ENCODE measurements at regions not wholly inside any gene's neighbourhood (a gene's known extent, or its start where the extent isn't known, plus 50 kb on each side); places are given as distances from the start of the nearest gene placed in this dataset.
A peak's percentile ranks its signal among the peaks of the same experiment; 100 is the strongest.
"Not testable (repeated sequence)": the region's sequence is repeated elsewhere in the genome, so short reads cannot be mapped to it uniquely, and the experiment has no call there.

DNA sequence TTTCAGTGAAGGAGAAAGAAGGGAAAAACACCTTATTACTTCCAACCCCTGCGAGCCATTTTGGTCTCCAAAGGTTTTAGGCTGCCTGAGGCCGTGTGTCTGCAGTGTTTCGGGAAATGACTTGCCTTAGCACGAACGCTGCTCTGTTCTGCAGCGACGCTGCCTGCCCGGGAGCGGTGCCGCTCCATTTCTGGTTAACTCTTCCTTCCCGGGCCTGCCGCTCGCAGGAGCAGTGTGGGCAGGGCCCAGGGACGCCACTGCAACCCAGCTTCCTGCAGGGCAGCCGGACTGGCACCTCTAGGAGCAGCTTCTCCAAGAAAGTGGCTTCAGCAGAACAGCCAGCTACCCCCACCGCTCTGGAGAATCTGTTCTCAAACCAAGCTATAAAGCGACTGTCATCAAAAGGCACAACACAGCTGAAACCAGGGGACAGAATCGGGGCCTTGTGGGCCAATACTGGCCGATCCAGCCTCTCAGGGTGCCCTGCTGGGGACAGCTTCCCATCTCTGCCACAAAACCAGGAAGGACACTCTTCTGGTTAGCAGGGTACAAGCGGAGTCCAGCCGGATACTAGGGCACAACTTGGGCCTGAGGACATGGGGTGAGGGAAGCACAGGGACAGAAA, 72.2 kb downstream of the KCTD15 start:
- Histone ChIP-seq H3K27me3 (ENCODE audit: control insufficient read depth in 2 of 2, insufficient read depth in 2 of 2, low read length in 2 of 2) (peaks cover 0 to 8% of the 10 kb centered on the region in 2 donors), H3K27ac (ENCODE audit: low read depth in 1 of 2, low read length in 2 of 2) (no peak overlapping the region), H3K4me2 (replicated peaks; ENCODE audit: extremely low read depth, low read length, poor library complexity, severe bottlenecking) (no peak overlapping the region), H3K9ac (ENCODE audit: insufficient read depth, low read length, poor library complexity, severe bottlenecking) (no peak overlapping the region), H4K20me1 (ENCODE audit: insufficient read depth, low read length) (no peaks in the 10 kb centered on the region), H3K4me1 (ENCODE audit: control insufficient read depth in 1 of 2, insufficient read depth in 2 of 2, low read length in 2 of 2) (no peaks in the 10 kb centered on the region), H3K36me3 (replicated peaks in 1 of 2; ENCODE audit: control insufficient read depth in 1 of 2, insufficient read depth in 2 of 2, low read length in 2 of 2) (no peaks in the 10 kb centered on the region), H3K79me2 (ENCODE audit: insufficient read depth, low read length) (no peaks in the 10 kb centered on the region), H3K4me3 (replicated peaks in 1 of 3; ENCODE audit: low read depth in 2 of 3, low read length in 3 of 3) (no peak overlapping the region), H3K9me3 (replicated peaks in 1 of 2; ENCODE audit: control insufficient read depth in 1 of 2, insufficient read depth in 1 of 2, low read length in 2 of 2) (no peaks in the 10 kb centered on the region), H2AFZ (ENCODE audit: insufficient read depth, low read depth, low read length, poor library complexity, severe bottlenecking) (peak overlapping the region; percentile 33)
- 27% methylated on average over 20 of the region's 21 CpGs for WGBS (ENCODE audit: insufficient coverage)
- H3K27me3 Mint-ChIP-seq (ENCODE audit: low read depth in 3 of 3) = peaks cover 13 to 25% (median 14%) of the 10 kb centered on the region in 3 donors
- peaks cover 6% of the 10 kb centered on the region for H3K4me1 Mint-ChIP-seq
- H3K36me3 Mint-ChIP-seq = no peaks in the 10 kb centered on the region
- H3K4me3 Mint-ChIP-seq = peak overlapping the region in 1 of 2 donors; percentile 37
- intact Hi-C loops (cut with micrococcal nuclease) = no loop called here
- no peak for DNase-seq
- no peak overlapping the region for H3K27ac Mint-ChIP-seq
- H3K9me3 Mint-ChIP-seq = peaks cover 0 to 2% (median 0%) of the 10 kb centered on the region in 7 donors
- TF ChIP-seq, protein P1, sequence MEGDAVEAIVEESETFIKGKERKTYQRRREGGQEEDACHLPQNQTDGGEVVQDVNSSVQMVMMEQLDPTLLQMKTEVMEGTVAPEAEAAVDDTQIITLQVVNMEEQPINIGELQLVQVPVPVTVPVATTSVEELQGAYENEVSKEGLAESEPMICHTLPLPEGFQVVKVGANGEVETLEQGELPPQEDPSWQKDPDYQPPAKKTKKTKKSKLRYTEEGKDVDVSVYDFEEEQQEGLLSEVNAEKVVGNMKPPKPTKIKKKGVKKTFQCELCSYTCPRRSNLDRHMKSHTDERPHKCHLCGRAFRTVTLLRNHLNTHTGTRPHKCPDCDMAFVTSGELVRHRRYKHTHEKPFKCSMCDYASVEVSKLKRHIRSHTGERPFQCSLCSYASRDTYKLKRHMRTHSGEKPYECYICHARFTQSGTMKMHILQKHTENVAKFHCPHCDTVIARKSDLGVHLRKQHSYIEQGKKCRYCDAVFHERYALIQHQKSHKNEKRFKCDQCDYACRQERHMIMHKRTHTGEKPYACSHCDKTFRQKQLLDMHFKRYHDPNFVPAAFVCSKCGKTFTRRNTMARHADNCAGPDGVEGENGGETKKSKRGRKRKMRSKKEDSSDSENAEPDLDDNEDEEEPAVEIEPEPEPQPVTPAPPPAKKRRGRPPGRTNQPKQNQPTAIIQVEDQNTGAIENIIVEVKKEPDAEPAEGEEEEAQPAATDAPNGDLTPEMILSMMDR (IDR thresholded peaks at IDR 0.05) = no peak

DNA sequence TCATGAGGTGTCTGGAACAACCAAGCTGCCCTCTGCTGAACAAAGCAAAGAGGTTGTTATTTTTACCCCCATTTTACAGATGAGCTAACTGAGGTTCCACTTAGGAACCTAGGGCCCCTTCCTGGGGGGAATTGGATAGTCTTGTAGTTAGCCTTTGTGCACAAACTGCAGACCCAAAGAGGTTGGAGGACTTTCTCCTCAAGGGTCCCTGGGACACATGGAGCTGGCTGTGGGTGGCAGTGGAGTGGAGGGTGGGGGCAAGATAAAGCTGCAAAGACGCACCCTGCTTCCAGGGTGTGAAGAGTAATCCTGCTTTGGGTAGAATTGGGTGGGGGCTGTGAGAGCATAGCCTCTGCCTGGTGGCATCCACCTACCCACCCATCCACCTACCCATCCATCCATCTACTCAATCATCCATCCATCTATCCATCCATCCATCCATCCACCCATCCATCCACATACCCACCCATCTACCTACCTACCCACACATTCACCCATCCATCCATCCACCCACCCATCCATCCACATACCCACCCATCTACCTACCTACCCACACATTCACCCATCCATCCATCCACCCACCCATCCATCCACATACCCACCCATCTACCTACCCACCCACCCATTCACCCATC, 73.7 kb downstream of the KCTD15 start:
- H3K79me2 ChIP-seq (ENCODE audit: insufficient read depth, low read length); H3K27me3 ChIP-seq (ENCODE audit: control insufficient read depth in 2 of 2, insufficient read depth in 2 of 2, low read length in 2 of 2); H3K9me3 Mint-ChIP-seq; H3K9ac ChIP-seq (ENCODE audit: insufficient read depth, low read length, poor library complexity, severe bottlenecking); H3K4me1 Mint-ChIP-seq; intact Hi-C loops (cut with micrococcal nuclease); H3K4me2 ChIP-seq (replicated peaks; ENCODE audit: extremely low read depth, low read length, poor library complexity, severe bottlenecking); H3K36me3 Mint-ChIP-seq; DNase-seq; H2AFZ ChIP-seq (ENCODE audit: insufficient read depth, low read depth, low read length, poor library complexity, severe bottlenecking); H3K27ac ChIP-seq (ENCODE audit: low read depth in 1 of 2, low read length in 2 of 2); H3K4me3 Mint-ChIP-seq; H3K36me3 ChIP-seq (replicated peaks in 1 of 2; ENCODE audit: control insufficient read depth in 1 of 2, insufficient read depth in 2 of 2, low read length in 2 of 2); H3K4me3 ChIP-seq (replicated peaks in 1 of 3; ENCODE audit: low read depth in 2 of 3, low read length in 3 of 3); H4K20me1 ChIP-seq (ENCODE audit: insufficient read depth, low read length); H3K9me3 ChIP-seq (replicated peaks in 1 of 2; ENCODE audit: control insufficient read depth in 1 of 2, insufficient read depth in 1 of 2, low read length in 2 of 2); H3K4me1 ChIP-seq (ENCODE audit: control insufficient read depth in 1 of 2, insufficient read depth in 2 of 2, low read length in 2 of 2): not testable (repeated sequence)
- no CpG with 5 or more reads among the region's 1 CpG for WGBS (ENCODE audit: insufficient coverage)
- peak overlapping the region in 1 of 7 donors; percentile 57 for H3K27ac Mint-ChIP-seq
- H3K27me3 Mint-ChIP-seq (ENCODE audit: low read depth in 3 of 3) = peaks cover 13 to 25% (median 14%) of the 10 kb centered on the region in 3 donors
